ENCODE measurements at regions not wholly inside any gene's neighbourhood (a gene's known extent, or its start where the extent isn't known, plus 50 kb on each side); places are given as distances from the start of the nearest gene placed in this dataset.

- no peaks in the 10 kb centered on the region for H3K27me3 ChIP-seq
- H3K4me1 ChIP-seq (replicated peaks in 1 of 2) = no peaks in the 10 kb centered on the region
- H3K9me3 ChIP-seq (replicated peaks in 1 of 3) = no peaks in the 10 kb centered on the region
- H3K36me3 ChIP-seq (replicated peaks in 1 of 2) = no peaks in the 10 kb centered on the region
- 85 to 95% (median 87%) methylated on average over 1 of the region's 1 CpG for WGBS, 4 donors
- no peak for DNase-seq
- TF ChIP-seq, protein P1, sequence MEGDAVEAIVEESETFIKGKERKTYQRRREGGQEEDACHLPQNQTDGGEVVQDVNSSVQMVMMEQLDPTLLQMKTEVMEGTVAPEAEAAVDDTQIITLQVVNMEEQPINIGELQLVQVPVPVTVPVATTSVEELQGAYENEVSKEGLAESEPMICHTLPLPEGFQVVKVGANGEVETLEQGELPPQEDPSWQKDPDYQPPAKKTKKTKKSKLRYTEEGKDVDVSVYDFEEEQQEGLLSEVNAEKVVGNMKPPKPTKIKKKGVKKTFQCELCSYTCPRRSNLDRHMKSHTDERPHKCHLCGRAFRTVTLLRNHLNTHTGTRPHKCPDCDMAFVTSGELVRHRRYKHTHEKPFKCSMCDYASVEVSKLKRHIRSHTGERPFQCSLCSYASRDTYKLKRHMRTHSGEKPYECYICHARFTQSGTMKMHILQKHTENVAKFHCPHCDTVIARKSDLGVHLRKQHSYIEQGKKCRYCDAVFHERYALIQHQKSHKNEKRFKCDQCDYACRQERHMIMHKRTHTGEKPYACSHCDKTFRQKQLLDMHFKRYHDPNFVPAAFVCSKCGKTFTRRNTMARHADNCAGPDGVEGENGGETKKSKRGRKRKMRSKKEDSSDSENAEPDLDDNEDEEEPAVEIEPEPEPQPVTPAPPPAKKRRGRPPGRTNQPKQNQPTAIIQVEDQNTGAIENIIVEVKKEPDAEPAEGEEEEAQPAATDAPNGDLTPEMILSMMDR (IDR thresholded peaks at IDR 0.05) = no peak
- no peak for TF ChIP-seq POLR2A (IDR thresholded peaks at IDR 0.05)
- no peak overlapping the region for H3K4me3 ChIP-seq
- H3K27ac ChIP-seq = no peak overlapping the region
- intact Hi-C loops (cut with DNase I) = no loop called here
These were observed 739.1 kb downstream of the ZPLD1 start for GRCh38 chr3:103173940-103174339.

DNA sequence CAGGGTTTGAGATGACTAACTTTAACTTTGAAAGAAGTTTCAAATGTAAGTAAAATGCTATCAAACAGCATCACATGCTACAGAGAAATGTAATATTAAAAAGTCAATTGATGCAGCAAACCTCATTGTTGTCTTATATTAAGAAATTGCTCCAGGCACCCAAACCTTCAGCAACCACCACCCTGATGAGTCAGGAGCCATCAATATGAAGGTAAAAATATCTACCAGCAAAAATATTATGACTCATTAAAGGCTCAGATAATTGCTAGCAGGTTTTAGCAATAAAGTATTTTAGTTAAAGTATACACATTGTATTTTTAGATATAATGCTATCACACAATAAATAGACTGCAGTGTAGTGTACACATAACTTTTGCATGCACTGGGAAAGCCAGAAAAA is 746.3 kb downstream of the ZPLD1 start:
- no peak for TF ChIP-seq POLR2A (IDR thresholded peaks at IDR 0.05)
- TF ChIP-seq, protein P1 (IDR thresholded peaks at IDR 0.05) = no peak
- no peak for DNase-seq
- Histone ChIP-seq H3K4me3 (no peak overlapping the region), H3K27me3 (no peaks in the 10 kb centered on the region), H3K27ac (no peak overlapping the region), H3K4me1 (replicated peaks in 1 of 2) (no peaks in the 10 kb centered on the region), H3K36me3 (replicated peaks in 1 of 2) (no peaks in the 10 kb centered on the region), H3K9me3 (replicated peaks in 1 of 3) (no peaks in the 10 kb centered on the region)
- intact Hi-C loops (cut with DNase I) = no loop called here

DNA sequence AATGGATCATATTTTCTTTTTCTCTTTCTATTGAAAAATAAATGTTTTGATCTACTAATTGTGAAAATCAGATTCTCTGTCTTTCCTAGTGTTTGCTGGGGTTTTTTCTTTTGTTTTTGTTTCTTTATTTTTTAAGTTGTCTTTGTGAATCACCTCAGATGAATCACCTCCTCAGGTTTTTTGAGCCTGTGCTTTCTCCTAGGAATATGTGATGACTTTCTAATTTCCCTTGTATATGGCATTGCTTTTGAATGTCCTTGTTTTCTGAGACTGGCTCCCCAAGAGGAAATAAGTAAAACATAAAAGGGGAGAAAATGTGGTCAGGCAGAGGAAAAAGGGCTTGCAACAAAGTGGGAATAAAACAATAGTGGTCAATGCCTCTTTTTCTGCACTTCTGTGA is 750.0 kb downstream of the ZPLD1 start:
- no peak for DNase-seq
- Histone ChIP-seq H3K27ac (no peak overlapping the region), H3K36me3 (replicated peaks in 1 of 2) (no peaks in the 10 kb centered on the region), H3K4me1 (replicated peaks in 1 of 2) (no peaks in the 10 kb centered on the region), H3K27me3 (no peaks in the 10 kb centered on the region), H3K9me3 (replicated peaks in 1 of 3) (no peaks in the 10 kb centered on the region), H3K4me3 (no peak overlapping the region)
- TF ChIP-seq, protein P1 (IDR thresholded peaks at IDR 0.05) = no peak
- no peak for TF ChIP-seq POLR2A (IDR thresholded peaks at IDR 0.05)
- intact Hi-C loops (cut with DNase I) = no loop called here

DNA sequence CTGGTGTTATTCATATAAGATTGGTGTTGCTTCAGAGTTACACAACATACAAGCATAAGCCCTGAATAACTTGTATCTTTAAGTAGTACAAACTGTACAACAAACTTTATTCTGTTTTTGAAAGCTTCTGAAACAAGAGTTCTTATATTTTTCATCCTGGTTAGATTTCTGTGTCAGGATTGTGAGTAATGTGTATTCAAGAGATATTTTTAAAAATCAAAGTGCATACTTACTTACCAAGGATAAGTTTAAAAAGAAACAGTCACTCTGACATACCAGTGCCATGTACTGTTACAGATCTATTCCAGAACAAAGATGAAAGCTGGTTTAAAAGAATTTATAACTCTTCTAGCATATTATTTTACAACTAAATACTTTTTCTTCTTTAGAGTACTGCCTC is 755.1 kb downstream of the ZPLD1 start:
- no peak overlapping the region for H3K27ac ChIP-seq
- no peaks in the 10 kb centered on the region for H3K36me3 ChIP-seq (replicated peaks in 1 of 2)
- H3K4me1 ChIP-seq (replicated peaks in 1 of 2) = no peaks in the 10 kb centered on the region
- TF ChIP-seq, protein P1 (IDR thresholded peaks at IDR 0.05) = no peak
- no peak for TF ChIP-seq POLR2A (IDR thresholded peaks at IDR 0.05)
- no peaks in the 10 kb centered on the region for H3K27me3 ChIP-seq
- DNase-seq = no peak
- no peak overlapping the region for H3K4me3 ChIP-seq
- no peaks in the 10 kb centered on the region for H3K9me3 ChIP-seq (replicated peaks in 1 of 3)
- intact Hi-C loops (cut with DNase I) = no loop called here
